ENCODE measurements at regions not wholly inside any gene's neighbourhood (a gene's known extent, or its start where the extent isn't known, plus 50 kb on each side); places are given as distances from the start of the nearest gene placed in this dataset.

- Histone ChIP-seq H3K9ac (no peak overlapping the region), H3K36me3 (no peaks in the 10 kb centered on the region), H3K4me2 (no peak overlapping the region), H3K4me3 (no peak overlapping the region), H3K9me3 (replicated peaks in 1 of 11) (peaks cover 9 to 23% (median 17%) of the 10 kb centered on the region in 11 experiments; a peak in 21 of 22 replicates), H4K20me1 (no peaks in the 10 kb centered on the region), H3K27me3 (no peaks in the 10 kb centered on the region), H3K4me1 (peaks cover 0 to 16% (median 0%) of the 10 kb centered on the region in 10 experiments; a peak in 6 of 20 replicates), H3K27ac (no peak overlapping the region)
- no peak for TF ChIP-seq Cebpa-rat (IDR thresholded peaks at IDR 0.05)
Measured at GRCh38 chr11:37422511-37422910, 824.5 kb upstream of the RAG2 start.

GRCh38 chr11:37411289-37411688 is 813.3 kb upstream of the RAG2 start:
- H3K36me3 ChIP-seq = no peaks in the 10 kb centered on the region
- TF ChIP-seq Cebpa-rat (IDR thresholded peaks at IDR 0.05) = peak in 1 of 11 experiments; percentile 43; a peak in 1 of 22 replicates
- peaks cover 0 to 5% (median 0%) of the 10 kb centered on the region in 11 experiments; a peak in 1 of 22 replicates for H3K9me3 ChIP-seq (replicated peaks in 1 of 11)
- no peaks in the 10 kb centered on the region for H3K4me1 ChIP-seq
- H3K9ac ChIP-seq = no peak overlapping the region
- H3K4me2 ChIP-seq = no peak overlapping the region
- H3K4me3 ChIP-seq = no peak overlapping the region
- H3K27ac ChIP-seq = no peak overlapping the region
- H3K27me3 ChIP-seq = no peaks in the 10 kb centered on the region
- no peaks in the 10 kb centered on the region for H4K20me1 ChIP-seq

GRCh38 chr11:37409124-37409523 is 811.1 kb upstream of the RAG2 start:
- no peak overlapping the region for H3K4me2 ChIP-seq
- no peak overlapping the region for H3K4me3 ChIP-seq
- no peak for TF ChIP-seq Cebpa-rat (IDR thresholded peaks at IDR 0.05)
- H3K36me3 ChIP-seq = no peaks in the 10 kb centered on the region
- no peaks in the 10 kb centered on the region for H3K4me1 ChIP-seq
- no peak overlapping the region for H3K27ac ChIP-seq
- H3K9me3 ChIP-seq (replicated peaks in 1 of 11) = peaks cover 0 to 5% (median 0%) of the 10 kb centered on the region in 11 experiments; a peak in 1 of 22 replicates
- H3K9ac ChIP-seq = no peak overlapping the region
- H4K20me1 ChIP-seq = no peaks in the 10 kb centered on the region
- H3K27me3 ChIP-seq = no peaks in the 10 kb centered on the region

GRCh38 chr11:37407461-37407860 is 809.4 kb upstream of the RAG2 start:
- Histone ChIP-seq H3K36me3 (no peaks in the 10 kb centered on the region), H3K4me2 (no peak overlapping the region), H3K27me3 (no peaks in the 10 kb centered on the region), H3K4me3 (no peak overlapping the region), H3K4me1 (no peaks in the 10 kb centered on the region), H3K9me3 (replicated peaks in 1 of 11) (peaks cover 0 to 5% (median 0%) of the 10 kb centered on the region in 11 experiments; a peak in 1 of 22 replicates), H3K27ac (no peak overlapping the region), H4K20me1 (no peaks in the 10 kb centered on the region), H3K9ac (no peak overlapping the region)
- TF ChIP-seq Cebpa-rat (IDR thresholded peaks at IDR 0.05) = no peak

DNA sequence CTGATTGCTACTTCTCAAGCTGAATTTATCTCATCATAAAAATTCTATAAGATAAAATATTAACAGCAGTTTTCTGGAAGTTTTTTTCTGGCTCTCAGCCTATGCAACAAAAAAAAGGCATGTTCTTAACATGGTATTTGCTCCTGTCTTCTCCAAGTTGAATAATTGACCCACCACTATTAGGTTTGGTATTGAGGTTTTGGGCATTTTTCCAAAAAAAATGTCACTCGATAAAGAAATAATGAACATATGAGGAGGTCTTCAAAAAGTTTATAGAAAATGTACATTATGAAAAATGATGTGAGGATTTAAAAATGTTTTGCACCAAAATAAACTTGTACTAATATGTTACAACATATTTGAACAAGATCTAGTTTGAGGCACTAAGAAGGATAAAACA is 808.6 kb upstream of the RAG2 start:
- H3K4me3 ChIP-seq = no peak overlapping the region
- TF ChIP-seq Cebpa-rat (IDR thresholded peaks at IDR 0.05) = no peak

GRCh38 chr11:37404231-37404630 is 806.2 kb upstream of the RAG2 start:
- no peaks in the 10 kb centered on the region for H3K9me3 ChIP-seq (replicated peaks in 1 of 11)
- H3K9ac ChIP-seq = no peak overlapping the region
- no peaks in the 10 kb centered on the region for H4K20me1 ChIP-seq
- H3K27me3 ChIP-seq = no peaks in the 10 kb centered on the region
- no peak for TF ChIP-seq Cebpa-rat (IDR thresholded peaks at IDR 0.05)
- H3K4me2 ChIP-seq = no peak overlapping the region
- H3K4me3 ChIP-seq = no peak overlapping the region
- H3K4me1 ChIP-seq = no peaks in the 10 kb centered on the region
- no peak overlapping the region for H3K27ac ChIP-seq
- no peaks in the 10 kb centered on the region for H3K36me3 ChIP-seq

More for the DNA sequence above, 808.6 kb upstream of the RAG2 start:
- H3K4me2 ChIP-seq = no peak overlapping the region
- H3K27ac ChIP-seq = no peak overlapping the region
- no peaks in the 10 kb centered on the region for H4K20me1 ChIP-seq
- H3K9me3 ChIP-seq (replicated peaks in 1 of 11) = no peaks in the 10 kb centered on the region
- no peaks in the 10 kb centered on the region for H3K27me3 ChIP-seq
- H3K36me3 ChIP-seq = no peaks in the 10 kb centered on the region
- H3K4me1 ChIP-seq = no peaks in the 10 kb centered on the region
- H3K9ac ChIP-seq = no peak overlapping the region

DNA sequence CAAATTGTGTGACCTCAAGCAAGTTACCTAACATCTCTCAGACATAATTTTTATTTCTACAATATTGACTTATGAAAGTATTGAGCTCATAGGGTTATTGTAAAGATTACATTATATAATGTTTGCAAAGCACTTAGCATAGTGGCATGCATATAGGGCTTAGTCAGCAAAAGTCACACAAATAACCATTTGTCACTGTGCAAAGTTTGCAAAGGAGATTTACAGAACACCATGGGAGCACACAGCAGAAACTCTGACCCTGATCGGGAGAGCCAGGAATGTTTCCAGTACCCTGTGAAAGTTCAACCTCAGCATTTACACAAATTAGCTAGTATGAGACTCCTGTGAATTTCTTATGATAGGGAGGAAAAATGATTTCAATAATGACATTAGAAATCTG is 804.6 kb upstream of the RAG2 start:
- H3K27ac ChIP-seq = no peak overlapping the region
- no peaks in the 10 kb centered on the region for H3K36me3 ChIP-seq
- no peaks in the 10 kb centered on the region for H3K27me3 ChIP-seq
- no peak overlapping the region for H3K4me2 ChIP-seq
- no peak for TF ChIP-seq Cebpa-rat (IDR thresholded peaks at IDR 0.05)
- no peaks in the 10 kb centered on the region for H3K9me3 ChIP-seq (replicated peaks in 1 of 11)
- H3K9ac ChIP-seq = no peak overlapping the region
- no peaks in the 10 kb centered on the region for H3K4me1 ChIP-seq
- no peaks in the 10 kb centered on the region for H4K20me1 ChIP-seq
- no peak overlapping the region for H3K4me3 ChIP-seq

GRCh38 chr11:37394236-37394870 is 796.3 kb upstream of the RAG2 start:
- no peaks in the 10 kb centered on the region for H3K27me3 ChIP-seq
- no peaks in the 10 kb centered on the region for H3K36me3 ChIP-seq
- H3K4me1 ChIP-seq = no peaks in the 10 kb centered on the region
- no peak for TF ChIP-seq Cebpa-rat (IDR thresholded peaks at IDR 0.05)
- H3K4me2 ChIP-seq = no peak overlapping the region
- H3K9me3 ChIP-seq (replicated peaks in 1 of 11) = peaks cover 18 to 56% (median 40%) of the 10 kb centered on the region in 11 experiments
- no peaks in the 10 kb centered on the region for H4K20me1 ChIP-seq
- no peak overlapping the region for H3K4me3 ChIP-seq
- no peak overlapping the region for H3K9ac ChIP-seq
- no peak overlapping the region for H3K27ac ChIP-seq

- Histone ChIP-seq H3K27me3 (no peaks in the 10 kb centered on the region), H3K36me3 (no peaks in the 10 kb centered on the region), H3K27ac (no peak overlapping the region), H3K4me2 (no peak overlapping the region), H3K9me3 (replicated peaks in 1 of 11) (peaks cover 18 to 53% (median 39%) of the 10 kb centered on the region in 11 experiments), H3K4me1 (no peaks in the 10 kb centered on the region), H3K4me3 (no peak overlapping the region), H4K20me1 (no peaks in the 10 kb centered on the region), H3K9ac (no peak overlapping the region)
- TF ChIP-seq Cebpa-rat (IDR thresholded peaks at IDR 0.05) = no peak
Measured at GRCh38 chr11:37391615-37392014, 793.6 kb upstream of the RAG2 start.

DNA sequence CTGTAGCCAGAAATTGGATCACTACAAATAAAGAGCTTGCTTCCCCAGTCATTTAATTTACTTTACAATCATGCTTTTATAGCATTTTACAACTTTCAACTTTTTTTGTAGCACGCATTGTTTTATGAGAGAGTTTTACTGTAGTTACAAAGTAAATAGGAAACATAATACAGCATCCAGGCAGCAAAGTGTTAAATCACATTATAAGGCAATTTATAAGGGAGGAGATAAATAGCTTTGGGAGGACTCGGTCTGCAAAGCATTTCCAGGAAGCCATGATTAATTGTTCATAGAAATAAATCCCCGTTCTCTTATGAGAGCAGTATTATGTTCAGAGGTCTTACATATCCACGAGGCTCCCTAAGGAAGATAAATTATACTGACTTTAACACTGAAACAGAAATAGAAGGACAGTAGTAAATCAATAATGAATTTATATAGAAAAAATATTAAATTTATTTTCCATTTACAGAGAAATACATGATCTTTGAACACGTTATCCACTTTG is 792.6 kb upstream of the RAG2 start:
- Histone ChIP-seq H3K4me2 (no peak overlapping the region), H3K27ac (no peak overlapping the region), H3K4me3 (no peak overlapping the region), H3K27me3 (no peaks in the 10 kb centered on the region), H4K20me1 (no peaks in the 10 kb centered on the region), H3K36me3 (no peaks in the 10 kb centered on the region), H3K9ac (no peak overlapping the region), H3K4me1 (no peaks in the 10 kb centered on the region), H3K9me3 (replicated peaks in 1 of 11) (peaks cover 11 to 43% (median 29%) of the 10 kb centered on the region in 11 experiments)
- no peak for TF ChIP-seq Cebpa-rat (IDR thresholded peaks at IDR 0.05)

Measured in BLaER1 treated with 17β-estradiol and CSF1 and Interleukin-3, amounts not matched to agents 10 nM and 100 nM (cell line).